Calu3 (cell line): ENCODE measurements at regions not wholly inside any gene's neighbourhood (a gene's known extent, or its start where the extent isn't known, plus 50 kb on each side); places are given as distances from the start of the nearest gene placed in this dataset.

Experiments used
- BruUV-seq: library from RNA; stranded (reverse); fragments of 400-500 nt; replicated peaks from 2 replicates; lab custom pipeline; 2021; lab: Mats Ljungman, UMichigan
- CTCF ChIA-PET: fragments of 300-600 bp; sonication (Branson Sonifier 250); formaldehyde crosslinking; loops from one replicate; lab custom pipeline; 2022; ENCODE audit warnings: antibody characterized with exemption; lab: Charles Lee
- DNase-seq: peaks from one replicate; pipeline ENCODE4 v3.0.0; 2022
- H3K27ac Mint-ChIP-seq: one replicate; pipeline ENCODE4 v1.8.0; 2022; ENCODE audit warnings: mixed read lengths; ENCODE audit not compliant: unreplicated experiment
- H3K27me3 Mint-ChIP-seq: one replicate; pipeline ENCODE4 v1.8.0; 2022; ENCODE audit warnings: mixed read lengths; ENCODE audit not compliant: unreplicated experiment
- H3K36me3 Mint-ChIP-seq: one replicate; pipeline ENCODE4 v1.8.0; 2022; ENCODE audit warnings: mild to moderate bottlenecking, moderate library complexity, mixed read lengths; ENCODE audit not compliant: insufficient read depth, unreplicated experiment
- H3K4me1 Mint-ChIP-seq: one replicate; pipeline ENCODE4 v1.8.0; 2022; ENCODE audit warnings: mild to moderate bottlenecking, low read depth, mixed read lengths; ENCODE audit not compliant: unreplicated experiment
- H3K4me3 Mint-ChIP-seq: one replicate; pipeline ENCODE4 v1.8.0; 2022; ENCODE audit warnings: mild to moderate bottlenecking, low read depth, moderate library complexity, mixed read lengths; ENCODE audit not compliant: unreplicated experiment
- H3K9me3 Mint-ChIP-seq: one replicate; pipeline ENCODE4 v1.8.0; 2022; ENCODE audit warnings: low read depth, mixed read lengths; ENCODE audit not compliant: unreplicated experiment
- CTCF ChIP-seq: fragments of 200-600 bp; IDR thresholded peaks from one replicate; pipeline ENCODE4 v1.8.0; 2022; ENCODE audit warnings: antibody characterized with exemption; ENCODE audit not compliant: unreplicated experiment
- intact Hi-C: fragments of 100-400 bp; cut with micrococcal nuclease; formaldehyde crosslinking; loops from one replicate; pipeline ENCODE4 v1.10.0; 2022; ENCODE audit not compliant: unreplicated experiment

GRCh38 chr11:92492372-92492771 is 267.8 kb downstream of the FAT3 start:
- no peaks in the 10 kb centered on the region for H3K36me3 Mint-ChIP-seq
- H3K4me3 Mint-ChIP-seq: no peak overlapping the region
- CTCF ChIA-PET: no interaction called here
- no peak for TF ChIP-seq CTCF
- no peak overlapping the region for H3K27ac Mint-ChIP-seq
- no TSS peak for BruUV-seq
- intact Hi-C loops: no loop called here
- H3K4me1 Mint-ChIP-seq: no peaks in the 10 kb centered on the region
- DNase-seq: no peak
- no peaks in the 10 kb centered on the region for H3K27me3 Mint-ChIP-seq
- no peaks in the 10 kb centered on the region for H3K9me3 Mint-ChIP-seq

GRCh38 chr11:92495107-92495793 is 270.6 kb downstream of the FAT3 start:
- Mint-ChIP-seq H3K36me3 (no peaks in the 10 kb centered on the region), H3K9me3 (no peaks in the 10 kb centered on the region), H3K4me1 (no peaks in the 10 kb centered on the region), H3K4me3 (no peak overlapping the region), H3K27me3 (no peaks in the 10 kb centered on the region), H3K27ac (no peak overlapping the region)
- BruUV-seq: no TSS peak
- CTCF ChIA-PET: no interaction called here
- intact Hi-C loops: no loop called here
- TF ChIP-seq CTCF: no peak
- no peak for DNase-seq

GRCh38 chr11:92500453-92500852 is 275.8 kb downstream of the FAT3 start:
- no peak for DNase-seq
- H3K27me3 Mint-ChIP-seq: no peaks in the 10 kb centered on the region
- no peaks in the 10 kb centered on the region for H3K9me3 Mint-ChIP-seq
- H3K4me1 Mint-ChIP-seq: peaks cover 16% of the 10 kb centered on the region
- no peak overlapping the region for H3K4me3 Mint-ChIP-seq
- CTCF ChIA-PET: no interaction called here
- no peaks in the 10 kb centered on the region for H3K36me3 Mint-ChIP-seq
- intact Hi-C loops: no loop called here
- H3K27ac Mint-ChIP-seq: no peak overlapping the region
- BruUV-seq: no TSS peak
- no peak for TF ChIP-seq CTCF

GRCh38 chr11:92501066-92501739 is 276.6 kb downstream of the FAT3 start:
- H3K27me3 Mint-ChIP-seq: no peaks in the 10 kb centered on the region
- no TSS peak for BruUV-seq
- intact Hi-C loops: no loop called here
- no peaks in the 10 kb centered on the region for H3K36me3 Mint-ChIP-seq
- no peak overlapping the region for H3K27ac Mint-ChIP-seq
- no peak for DNase-seq
- H3K9me3 Mint-ChIP-seq: no peaks in the 10 kb centered on the region
- H3K4me3 Mint-ChIP-seq: no peak overlapping the region
- TF ChIP-seq CTCF: no peak
- CTCF ChIA-PET: no interaction called here
- H3K4me1 Mint-ChIP-seq: peaks cover 21% of the 10 kb centered on the region
